K562 (cell line): ENCODE measurements at regions not wholly inside any gene's neighbourhood (a gene's known extent, or its start where the extent isn't known, plus 50 kb on each side); places are given as distances from the start of the nearest gene placed in this dataset.

ENCODE experiments used
- CBX5 ChIP-seq: IDR thresholded peaks from 2 replicates; pipeline ENCODE4 v1.6.1; 2014; ENCODE audit warnings: low read depth, borderline replicate concordance
- FOXJ2 ChIP-seq: fragments of 200-800 bp; sonication (Bioruptor generic); IDR thresholded peaks from 2 replicates; pipeline ENCODE4 v1.6.1; 2016; ENCODE audit warnings: missing genetic modification characterization, missing compliant biosample characterization
- GABPB1 ChIP-seq: sonication (generic); formaldehyde crosslinking; IDR thresholded peaks from 2 replicates; pipeline ENCODE4 v1.8.0; 2022; ENCODE audit warnings: mild to moderate bottlenecking, missing genetic modification reagents
- NCOR1 ChIP-seq: fragments of 450-650 bp; IDR thresholded peaks from 2 replicates; pipeline ENCODE4 v1.6.1; 2016; ENCODE audit warnings: mild to moderate bottlenecking, moderate library complexity
- ZNF274 ChIP-seq: IDR thresholded peaks from 2 replicates; pipeline ENCODE4 v1.6.1; 2011; ENCODE audit warnings: low read depth, mild to moderate bottlenecking, low read length, moderate library complexity, borderline replicate concordance

DNA sequence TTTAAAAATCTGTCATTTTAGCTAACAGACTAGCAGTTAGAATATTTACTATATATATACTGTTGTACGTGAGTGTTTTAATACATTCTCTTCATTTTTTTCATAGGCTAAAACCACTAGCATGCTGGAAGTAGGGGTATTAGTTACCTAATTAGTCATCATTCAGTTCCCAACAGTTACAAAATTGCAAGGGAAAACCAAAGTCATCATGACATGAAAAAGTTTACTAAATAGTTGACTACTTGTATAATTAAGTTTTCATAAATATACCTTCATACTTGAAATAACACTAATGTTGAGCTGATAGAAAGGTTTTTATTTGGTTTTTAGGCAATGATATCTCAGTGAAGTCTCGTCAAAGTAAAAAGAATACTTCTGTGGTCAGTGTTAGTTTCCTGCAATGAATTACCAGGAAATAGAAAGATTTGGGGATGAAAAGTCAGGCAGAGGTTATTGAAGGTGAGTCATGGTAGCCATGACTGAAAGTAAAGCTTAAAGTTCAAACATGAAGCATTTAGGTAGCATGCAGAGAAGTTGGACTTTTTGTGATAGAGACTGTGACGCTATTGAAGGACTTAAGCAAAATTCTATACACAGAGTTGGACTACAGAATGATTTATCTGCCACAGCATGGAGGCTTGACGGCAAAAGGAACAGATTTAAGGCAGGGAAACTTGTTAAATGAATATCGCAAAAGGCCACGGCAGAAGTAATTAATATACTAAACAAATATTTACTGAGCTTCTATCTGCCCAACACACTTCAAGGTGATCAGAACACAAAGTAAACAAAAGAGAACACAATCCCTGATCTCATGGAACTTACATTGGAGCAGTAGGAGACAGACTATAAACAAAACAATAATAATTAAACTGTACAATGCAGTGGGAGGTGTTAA lies 828.1 kb upstream of the FAT3 start:
- TF ChIP-seq GABPB1 (CRISPR knock-in tag) = no peak
- TF ChIP-seq ZNF274 = no peak
- TF ChIP-seq CBX5 = no peak
- no peak for TF ChIP-seq FOXJ2 (tag)
- no peak for TF ChIP-seq NCOR1
